Fibroblast of pulmonary artery (primary cell): ENCODE measurements at regions not wholly inside any gene's neighbourhood (a gene's known extent, or its start where the extent isn't known, plus 50 kb on each side); places are given as distances from the start of the nearest gene placed in this dataset.

Source experiments
- DNase-seq: peaks from one replicate; pipeline ENCODE4 v3.0.0-alpha.2; 2010; ENCODE audit warnings: low read depth
- H3K4me3 ChIP-seq: replicated peaks from 2 replicates; pipeline ENCODE4 v1.5.1; 2011; ENCODE audit warnings: low read depth, mild to moderate bottlenecking, control low read depth, low read length, moderate library complexity
- CTCF ChIP-seq: IDR thresholded peaks from 2 replicates; pipeline ENCODE4 v1.5.1; 2011; ENCODE audit warnings: mild to moderate bottlenecking, control low read depth, low read length, inconsistent platforms; ENCODE audit errors: missing control alignments

- H3K4me3 ChIP-seq: no peak overlapping the region
- no peak for TF ChIP-seq CTCF
- DNase-seq: no peak
Observed at GRCh38 chr11:97856666-97857065, 1164.1 kb upstream of the CNTN5 start.

GRCh38 chr11:97860237-97860636, 1160.5 kb upstream of the CNTN5 start:
- H3K4me3 ChIP-seq: no peak overlapping the region
- peak; percentile 8 for DNase-seq
- no peak for TF ChIP-seq CTCF

GRCh38 chr11:97862021-97862420, 1158.7 kb upstream of the CNTN5 start:
- H3K4me3 ChIP-seq: no peak overlapping the region
- no peak for TF ChIP-seq CTCF
- DNase-seq: no peak

- no peak for DNase-seq
- H3K4me3 ChIP-seq: no peak overlapping the region
- no peak for TF ChIP-seq CTCF
Observed at GRCh38 chr11:97865424-97866012, 1155.2 kb upstream of the CNTN5 start.

GRCh38 chr11:97871816-97872215, 1148.9 kb upstream of the CNTN5 start:
- DNase-seq: no peak
- no peak for TF ChIP-seq CTCF
- no peak overlapping the region for H3K4me3 ChIP-seq

GRCh38 chr11:97880209-97880608, 1140.5 kb upstream of the CNTN5 start:
- no peak for TF ChIP-seq CTCF
- no peak overlapping the region for H3K4me3 ChIP-seq
- DNase-seq: no peak

- DNase-seq: peak; percentile 53
- no peak for TF ChIP-seq CTCF
- H3K4me3 ChIP-seq: no peak overlapping the region
Observed at GRCh38 chr11:97883086-97883485, 1137.7 kb upstream of the CNTN5 start.
